NB4 (cell line): ENCODE measurements at regions not wholly inside any gene's neighbourhood (a gene's known extent, or its start where the extent isn't known, plus 50 kb on each side); places are given as distances from the start of the nearest gene placed in this dataset.

Experiments
- CTCF ChIP-seq: IDR thresholded peaks from one replicate; pipeline ENCODE4 v1.5.1; 2012; ENCODE audit warnings: low read depth, low read length
- MYC ChIP-seq: IDR thresholded peaks from 2 replicates; pipeline ENCODE4 v1.6.1; 2011; ENCODE audit warnings: low read depth, low read length

GRCh38 chr6:119880840-119881239, 531.3 kb upstream of the MAN1A1 start:
- no peak for TF ChIP-seq MYC
- TF ChIP-seq CTCF: no peak
